GM23338 (cell line): ENCODE measurements at regions not wholly inside any gene's neighbourhood (a gene's known extent, or its start where the extent isn't known, plus 50 kb on each side); places are given as distances from the start of the nearest gene placed in this dataset.

Experiments
- ATAC-seq: fragments of 200-7000 bp; cut with Tn5 transposase; 3 replicates; pipeline ENCODE4 v1.9.1; 2020
- DNase-seq: peaks from one replicate; pipeline ENCODE4 v3.0.0-alpha.2; 2015; ENCODE audit warnings: low spot score
- H2AFZ ChIP-seq: fragments of 200-600 bp; sonication (generic); 2 replicates; pipeline ENCODE4 v1.8.0; 2016; ENCODE audit warnings: antibody characterized with exemption, mild to moderate bottlenecking, moderate library complexity
- H3F3A ChIP-seq: fragments of 200-600 bp; sonication (generic); replicated peaks from 2 replicates; pipeline ENCODE4 v1.8.0; 2017; ENCODE audit warnings: antibody characterized with exemption, mixed run types, low read depth
- H3K27ac ChIP-seq: fragments of 200-600 bp; sonication (generic); 2 replicates; pipeline ENCODE4 v1.6.1; 2016; ENCODE audit warnings: low read depth
- H3K27me3 ChIP-seq: fragments of 200-600 bp; sonication (generic); 2 replicates; pipeline ENCODE4 v1.8.0; 2016; ENCODE audit warnings: mild to moderate bottlenecking, mixed run types, moderate library complexity; ENCODE audit not compliant: insufficient read depth
- H3K36me3 ChIP-seq: fragments of 200-600 bp; sonication (generic); 2 replicates; pipeline ENCODE4 v1.8.0; 2016; ENCODE audit warnings: mild to moderate bottlenecking; ENCODE audit not compliant: insufficient read depth
- H3K4me1 ChIP-seq: fragments of 200-600 bp; sonication (generic); 2 replicates; pipeline ENCODE4 v1.8.0; 2016; ENCODE audit warnings: mild to moderate bottlenecking, moderate library complexity; ENCODE audit not compliant: insufficient read depth
- H3K4me2 ChIP-seq: fragments of 200-600 bp; sonication (generic); 2 replicates; pipeline ENCODE4 v1.7.1; 2017; ENCODE audit warnings: mixed run types
- H3K4me3 ChIP-seq: fragments of 200-600 bp; sonication (generic); 2 replicates; pipeline ENCODE4 v1.6.1; 2016; ENCODE audit warnings: mixed run types
- H3K79me2 ChIP-seq: fragments of 200-600 bp; sonication (generic); replicated peaks from 2 replicates; pipeline ENCODE4 v1.8.0; 2017; ENCODE audit warnings: mild to moderate bottlenecking; ENCODE audit not compliant: insufficient read depth
- H3K9me2 ChIP-seq: fragments of 200-600 bp; sonication (generic); 2 replicates; pipeline ENCODE4 v1.8.0; 2017; ENCODE audit not compliant: insufficient read depth
- H4K20me1 ChIP-seq: fragments of 200-600 bp; sonication (generic); replicated peaks from 2 replicates; pipeline ENCODE4 v1.8.0; 2017; ENCODE audit warnings: mild to moderate bottlenecking; ENCODE audit not compliant: insufficient read depth
- H3K27ac Mint-ChIP-seq: 2 replicates; pipeline ENCODE4 v1.8.0; 2020; ENCODE audit warnings: inconsistent platforms, mild to moderate bottlenecking, moderate library complexity, mixed read lengths
- H3K27me3 Mint-ChIP-seq: 3 replicates; pipeline ENCODE4 v1.8.0; 2022; ENCODE audit warnings: low read depth, mild to moderate bottlenecking, moderate library complexity, mixed read lengths, inconsistent platforms; ENCODE audit not compliant: insufficient read depth, poor library complexity
- H3K36me3 Mint-ChIP-seq: 3 replicates; pipeline ENCODE4 v1.8.0; 2021; ENCODE audit warnings: low read depth, mild to moderate bottlenecking, inconsistent platforms, moderate library complexity, mixed read lengths
- H3K4me1 Mint-ChIP-seq: 3 replicates; pipeline ENCODE4 v1.8.0; 2020; ENCODE audit warnings: mild to moderate bottlenecking, inconsistent platforms, mixed read lengths
- H3K4me3 Mint-ChIP-seq: 3 replicates; pipeline ENCODE4 v1.8.0; 2021; ENCODE audit warnings: moderate library complexity, mild to moderate bottlenecking, inconsistent platforms, mixed read lengths
- H3K9me3 Mint-ChIP-seq: 3 replicates; pipeline ENCODE4 v1.8.0; 2020; ENCODE audit warnings: moderate library complexity, mild to moderate bottlenecking, inconsistent platforms, mixed read lengths
- ETS1 ChIP-seq: IDR thresholded peaks from 2 replicates; pipeline ENCODE4 v1.6.1; 2016; ENCODE audit warnings: antibody characterized with exemption
- EZH2 ChIP-seq: fragments of 200-600 bp; sonication (generic); IDR thresholded peaks from one replicate; pipeline ENCODE4 v1.8.0; 2017; ENCODE audit warnings: antibody characterized with exemption, mild to moderate bottlenecking, low read depth; ENCODE audit not compliant: unreplicated experiment
- EZH2phosphoT487 ChIP-seq: fragments of 200-600 bp; sonication (generic); IDR thresholded peaks from one replicate; pipeline ENCODE4 v1.8.1; 2018; ENCODE audit warnings: antibody characterized with exemption; ENCODE audit not compliant: unreplicated experiment
- JUNB ChIP-seq: IDR thresholded peaks from one replicate; pipeline ENCODE4 v1.6.1; 2016; ENCODE audit warnings: antibody characterized with exemption; ENCODE audit not compliant: unreplicated experiment
- NANOG ChIP-seq: IDR thresholded peaks from 2 replicates; pipeline ENCODE4 v1.6.1; 2016; ENCODE audit warnings: antibody characterized with exemption, borderline replicate concordance
- REST ChIP-seq: IDR thresholded peaks from one replicate; pipeline ENCODE4 v1.6.1; 2018; ENCODE audit warnings: antibody characterized with exemption; ENCODE audit not compliant: unreplicated experiment
- STAT1 ChIP-seq: IDR thresholded peaks from one replicate; pipeline ENCODE4 v1.6.1; 2016; ENCODE audit warnings: antibody characterized with exemption; ENCODE audit not compliant: unreplicated experiment
- ZNF114 ChIP-seq: fragments of 250-450 bp; sonication (Bioruptor Pico); IDR thresholded peaks from 2 replicates; pipeline ENCODE4 v1.5.0; 2020; ENCODE audit warnings: mild to moderate bottlenecking, moderate library complexity
- ZNF462 ChIP-seq: fragments of 250-450 bp; sonication (Bioruptor Pico); IDR thresholded peaks from 2 replicates; pipeline ENCODE4 v1.5.0; 2020; ENCODE audit warnings: mild to moderate bottlenecking, moderate library complexity

GRCh38 chr6:93886416-93886815 is 467.1 kb upstream of the EPHA7 start (continued):
- no peak for TF ChIP-seq ZNF462 (CRISPR knock-in tag)
- no peak for TF ChIP-seq NANOG
- TF ChIP-seq JUNB: no peak

- Histone ChIP-seq H3K27ac (peak overlapping the region; percentile 75), H3K36me3 (no peaks in the 10 kb centered on the region), H3F3A (no peaks in the 10 kb centered on the region), H4K20me1 (no peaks in the 10 kb centered on the region), H3K9me2 (no peaks in the 10 kb centered on the region), H2AFZ (no peak overlapping the region), H3K4me2 (peak overlapping the region; percentile 66), H3K79me2 (peaks cover 9% of the 10 kb centered on the region; the same call in 1 of the 2 replicates), H3K27me3 (no peaks in the 10 kb centered on the region), H3K4me3 (0 out of 2 replicates have a peak overlapping the region, but pooled peaks have one; percentile 31), H3K4me1 (peaks cover 60% of the 10 kb centered on the region)
- peak overlapping the region; percentile 95 for H3K27ac Mint-ChIP-seq
- no peaks in the 10 kb centered on the region for H3K9me3 Mint-ChIP-seq
- no peaks in the 10 kb centered on the region for H3K27me3 Mint-ChIP-seq
- ATAC-seq (peak; percentile 84), DNase-seq (peak; percentile 51)
- H3K4me3 Mint-ChIP-seq: peak overlapping the region; percentile 47
- peaks cover 13% of the 10 kb centered on the region; the same call in 2 of the 3 replicates for H3K36me3 Mint-ChIP-seq
- peaks cover 66% of the 10 kb centered on the region for H3K4me1 Mint-ChIP-seq
- TF ChIP-seq ZNF114 (CRISPR knock-in tag) (no peak), EZH2phosphoT487 (no peak), EZH2 (no peak), ETS1 (no peak), STAT1 (no peak), REST (no peak)
Measured at GRCh38 chr6:93859971-93860370, 440.6 kb upstream of the EPHA7 start.
